TTC549 (cell line): ENCODE measurements at regions not wholly inside any gene's neighbourhood (a gene's known extent, or its start where the extent isn't known, plus 50 kb on each side); places are given as distances from the start of the nearest gene placed in this dataset.
"Not testable (repeated sequence)": the region's sequence is repeated elsewhere in the genome, so short reads cannot be mapped to it uniquely, and the experiment has no call there.

Source experiments
- FAIRE-seq: peaks from 2 replicates; lab custom pipeline; 2012; peaks lifted over from hg19 to GRCh38; lab: Jason Lieb, UNC

- FAIRE-seq: no peak
Observed at GRCh38 chr3:181998828-181999227, 287.1 kb downstream of the SOX2 start.

GRCh38 chr3:181999314-181999713 lies 287.6 kb downstream of the SOX2 start:
- no peak for FAIRE-seq

GRCh38 chr3:182000447-182000846 lies 288.7 kb downstream of the SOX2 start:
- no peak for FAIRE-seq

- no peak for FAIRE-seq
Observed at GRCh38 chr3:182005219-182005618, 293.5 kb downstream of the SOX2 start.

- FAIRE-seq: no peak
Observed at GRCh38 chr3:182005701-182006100, 294.0 kb downstream of the SOX2 start.

- no peak for FAIRE-seq
Observed at GRCh38 chr3:182006431-182006830, 294.7 kb downstream of the SOX2 start.

GRCh38 chr3:182007441-182007840 lies 295.7 kb downstream of the SOX2 start:
- no peak for FAIRE-seq

GRCh38 chr3:182018361-182018760 lies 306.6 kb downstream of the SOX2 start:
- FAIRE-seq: no peak

GRCh38 chr3:182019926-182020325 lies 308.2 kb downstream of the SOX2 start:
- no peak for FAIRE-seq

GRCh38 chr3:182023843-182024242 lies 312.1 kb downstream of the SOX2 start:
- no peak for FAIRE-seq

GRCh38 chr3:182027366-182027765 lies 315.6 kb downstream of the SOX2 start:
- FAIRE-seq: no peak

- no peak for FAIRE-seq
Observed at GRCh38 chr3:182028081-182028480, 316.4 kb downstream of the SOX2 start.

GRCh38 chr3:182034231-182034630 lies 322.5 kb downstream of the SOX2 start:
- FAIRE-seq: not testable (repeated sequence)

GRCh38 chr3:182035324-182035723 lies 323.6 kb downstream of the SOX2 start:
- FAIRE-seq: no peak

GRCh38 chr3:182036382-182036781 lies 324.7 kb downstream of the SOX2 start:
- no peak for FAIRE-seq

GRCh38 chr3:182041668-182042291 lies 330.1 kb downstream of the SOX2 start:
- no peak for FAIRE-seq

GRCh38 chr3:182045736-182046135 lies 334.0 kb downstream of the SOX2 start:
- no peak for FAIRE-seq

- FAIRE-seq: no peak
Observed at GRCh38 chr3:182046166-182046764, 334.5 kb downstream of the SOX2 start.

- no peak for FAIRE-seq
Observed at GRCh38 chr3:182050932-182051331, 339.2 kb downstream of the SOX2 start.

GRCh38 chr3:182052332-182052731 lies 340.6 kb downstream of the SOX2 start:
- FAIRE-seq: no peak

GRCh38 chr3:182052757-182053156 lies 341.0 kb downstream of the SOX2 start:
- FAIRE-seq: no peak

- FAIRE-seq: no peak
Observed at GRCh38 chr3:182058488-182058887, 346.8 kb downstream of the SOX2 start.

- FAIRE-seq: no peak
Observed at GRCh38 chr3:182063742-182064141, 352.0 kb downstream of the SOX2 start.

GRCh38 chr3:182067423-182067822 lies 355.7 kb downstream of the SOX2 start:
- no peak for FAIRE-seq
